T-cell (primary cell): ENCODE measurements at regions not wholly inside any gene's neighbourhood (a gene's known extent, or its start where the extent isn't known, plus 50 kb on each side); places are given as distances from the start of the nearest gene placed in this dataset.

Source experiments
- ATAC-seq, 4 experiments: fragments of 200-7000 bp in 3 of 4; fragments of 150-1000 bp in 1 of 4; cut with Tn5 transposase; replicated peaks in 1 of 4; 1 replicate in 3 of 4; 2 replicates in 1 of 4; pipeline ENCODE4 v1.10.0; 2021; ENCODE audit warnings: moderate library complexity in 3 of 4, mild to moderate bottlenecking in 2 of 4, moderate number of reproducible peaks in 1 of 4
- CTCF ChIA-PET, 2 donors: fragments of 300-600 bp; sonication (Branson Sonifier 250); formaldehyde crosslinking; loops; one replicate each; lab custom pipeline; 2022; ENCODE audit warnings: antibody characterized with exemption in 2 of 2; lab: Charles Lee
- POLR2A ChIA-PET, 2 donors: fragments of 300-600 bp; sonication (Branson Sonifier 250); formaldehyde crosslinking; loops; one replicate each; lab custom pipeline; 2022; ENCODE audit warnings: antibody characterized with exemption in 2 of 2; lab: Charles Lee
- DNase-seq, 35 experiments: peaks; one replicate each; pipeline versions ENCODE4 v3.0.0 to v3.0.0-alpha.2; 2013 to 2023
- H3K27ac ChIP-seq: one replicate; pipeline ENCODE4 v1.5.1; 2013; ENCODE audit warnings: low read length
- H3K27me3 ChIP-seq, 2 experiments: replicated peaks in 1 of 2; 1 replicate in 1 of 2; 2 replicates in 1 of 2; pipeline versions ENCODE4 v1.6.1 to v1.7.0; 2013; ENCODE audit warnings: low read length in 1 of 2, mixed read lengths in 1 of 2; ENCODE audit not compliant: control insufficient read depth in 2 of 2, insufficient read depth in 2 of 2; ENCODE audit errors: extremely low read depth in 1 of 2
- H3K36me3 ChIP-seq, 2 donors: 1 replicate in 1 of 2; 2 replicates in 1 of 2; pipeline versions ENCODE4 v1.6.1 to v1.7.0; 2013; ENCODE audit warnings: low read length in 1 of 2; ENCODE audit not compliant: control insufficient read depth in 2 of 2, insufficient read depth in 1 of 2; ENCODE audit errors: extremely low read depth in 1 of 2
- H3K4me1 ChIP-seq, 2 experiments: 1 replicate in 1 of 2; 2 replicates in 1 of 2; pipeline versions ENCODE4 v1.6.1 to v1.7.0; 2013; ENCODE audit warnings: low read length in 2 of 2, mixed read lengths in 1 of 2; ENCODE audit not compliant: insufficient read depth in 2 of 2, control insufficient read depth in 1 of 2; ENCODE audit errors: extremely low read depth in 1 of 2
- H3K4me3 ChIP-seq, 2 donors: 1 replicate in 1 of 2; 2 replicates in 1 of 2; pipeline versions ENCODE4 v1.5.1 to v1.7.0; 2013; ENCODE audit warnings: mild to moderate bottlenecking in 2 of 2, low read length in 1 of 2, moderate library complexity in 1 of 2; ENCODE audit not compliant: control insufficient read depth in 1 of 2; ENCODE audit errors: extremely low read depth in 1 of 2
- H3K9me3 ChIP-seq: 2 replicates; pipeline ENCODE4 v1.7.0; 2013
- H3K27ac Mint-ChIP-seq, 2 donors: one replicate each; pipeline ENCODE4 v1.8.0; 2020 to 2021; ENCODE audit warnings: mild to moderate bottlenecking in 2 of 2, mixed read lengths in 2 of 2
- H3K27me3 Mint-ChIP-seq, 2 donors: one replicate each; pipeline ENCODE4 v1.8.0; 2021 to 2022; ENCODE audit warnings: mixed read lengths in 2 of 2
- H3K36me3 Mint-ChIP-seq: one replicate; pipeline ENCODE4 v1.8.0; 2021; ENCODE audit warnings: mixed read lengths
- H3K4me1 Mint-ChIP-seq, 3 donors: one replicate each; pipeline ENCODE4 v1.8.0; 2020 to 2022; ENCODE audit warnings: mixed read lengths in 3 of 3, mild to moderate bottlenecking in 1 of 3
- H3K4me3 Mint-ChIP-seq, 3 donors: one replicate each; pipeline ENCODE4 v1.8.0; 2020 to 2022; ENCODE audit warnings: mild to moderate bottlenecking in 3 of 3, mixed read lengths in 3 of 3, moderate library complexity in 3 of 3
- H3K9me3 Mint-ChIP-seq, 3 donors: one replicate each; pipeline ENCODE4 v1.8.0; 2020 to 2022; ENCODE audit warnings: mixed read lengths in 3 of 3
- WGBS: methylation state at CpG from one replicate; pipeline ENCODE4 v1.1.5; 2013; ENCODE audit warnings: missing lambda C conversion rate; ENCODE audit not compliant: insufficient coverage; 5-methylcytosine and 5-hydroxymethylcytosine counted together

- CTCF ChIA-PET: no interaction called here
Observed at GRCh38 chr13:36599641-36600040, 74.2 kb upstream of the SERTM1 start.

GRCh38 chr13:36601186-36601585 lies 72.6 kb upstream of the SERTM1 start:
- no peaks in the 10 kb centered on the region for H3K9me3 ChIP-seq
- peaks cover 0 to 5% of the 10 kb centered on the region in 2 experiments for H3K27me3 ChIP-seq
- ChIA-PET POLR2A (no interaction called here), CTCF (interaction anchor here in 1 of 2 donors (0.5 kb wide), 1 partner anchor 32 kb away, joined by 3 read pairs; no protein-coding TSS in a partner anchor)
- H3K4me3 ChIP-seq: no peak overlapping the region
- no peaks in the 10 kb centered on the region for H3K36me3 ChIP-seq
- H3K4me1 ChIP-seq: no peaks in the 10 kb centered on the region
- no peak overlapping the region for H3K4me3 Mint-ChIP-seq
- H3K9me3 Mint-ChIP-seq: no peaks in the 10 kb centered on the region
- H3K27ac ChIP-seq: no peak overlapping the region
- H3K27me3 Mint-ChIP-seq: peaks cover 6 to 11% of the 10 kb centered on the region in 2 donors
- ATAC-seq: no peak
- H3K27ac Mint-ChIP-seq: no peak overlapping the region
- peaks cover 0 to 5% (median 0%) of the 10 kb centered on the region in 3 donors for H3K4me1 Mint-ChIP-seq
- no peaks in the 10 kb centered on the region for H3K36me3 Mint-ChIP-seq
- no CpG with 5 or more reads among the region's 2 CpGs for WGBS
- no peak for DNase-seq

More at GRCh38 chr13:36599641-36600040, 74.2 kb upstream of the SERTM1 start:
- 32% methylated on average over 2 of the region's 3 CpGs for WGBS
- Mint-ChIP-seq H3K4me1 (peaks cover 0 to 5% (median 0%) of the 10 kb centered on the region in 3 donors), H3K27ac (no peak overlapping the region), H3K4me3 (no peak overlapping the region), H3K9me3 (peaks cover 0 to 2% (median 0%) of the 10 kb centered on the region in 3 donors), H3K27me3 (peaks cover 6 to 11% of the 10 kb centered on the region in 2 donors), H3K36me3 (no peaks in the 10 kb centered on the region)
- Histone ChIP-seq H3K9me3 (no peaks in the 10 kb centered on the region), H3K27me3 (peaks cover 0 to 5% of the 10 kb centered on the region in 2 experiments), H3K36me3 (no peaks in the 10 kb centered on the region), H3K4me1 (no peaks in the 10 kb centered on the region), H3K27ac (no peak overlapping the region), H3K4me3 (no peak overlapping the region)
- ATAC-seq (no peak), DNase-seq (no peak)
- POLR2A ChIA-PET: no interaction called here

GRCh38 chr13:36606060-36606459 lies 67.8 kb upstream of the SERTM1 start:
- Histone ChIP-seq H3K9me3 (no peaks in the 10 kb centered on the region), H3K36me3 (no peaks in the 10 kb centered on the region), H3K4me1 (no peaks in the 10 kb centered on the region), H3K4me3 (no peak overlapping the region), H3K27ac (no peak overlapping the region), H3K27me3 (no peaks in the 10 kb centered on the region)
- Mint-ChIP-seq H3K27me3 (no peaks in the 10 kb centered on the region), H3K36me3 (no peaks in the 10 kb centered on the region), H3K4me1 (no peaks in the 10 kb centered on the region), H3K4me3 (no peak overlapping the region), H3K27ac (no peak overlapping the region), H3K9me3 (no peaks in the 10 kb centered on the region)
- DNase-seq (no peak), ATAC-seq (no peak)
- CTCF ChIA-PET: interaction anchor here in 1 of 2 donors (0.7 kb wide), 1 partner anchor 126 kb away, joined by 3 read pairs; no protein-coding TSS in a partner anchor
- POLR2A ChIA-PET: no interaction called here
- no CpG with 5 or more reads among the region's 2 CpGs for WGBS

- no peak for ATAC-seq
- no peak overlapping the region for H3K4me3 ChIP-seq
- H3K27me3 ChIP-seq: no peaks in the 10 kb centered on the region
- H3K4me1 ChIP-seq: no peaks in the 10 kb centered on the region
- no peaks in the 10 kb centered on the region for H3K36me3 ChIP-seq
- peaks cover 0 to 4% (median 0%) of the 10 kb centered on the region in 3 donors for H3K9me3 Mint-ChIP-seq
- H3K9me3 ChIP-seq: no peaks in the 10 kb centered on the region
- WGBS: no CpG with 5 or more reads among the region's 4 CpGs
- H3K27ac Mint-ChIP-seq: no peak overlapping the region
- CTCF ChIA-PET: no interaction called here
- DNase-seq: no peak
- no peak overlapping the region for H3K4me3 Mint-ChIP-seq
- H3K27ac ChIP-seq: no peak overlapping the region
- H3K27me3 Mint-ChIP-seq: peaks cover 0 to 3% of the 10 kb centered on the region in 2 donors
- POLR2A ChIA-PET: no interaction called here
- no peaks in the 10 kb centered on the region for H3K4me1 Mint-ChIP-seq
- no peaks in the 10 kb centered on the region for H3K36me3 Mint-ChIP-seq
Observed at GRCh38 chr13:36608474-36608873, 65.3 kb upstream of the SERTM1 start.

- WGBS: 83% methylated on average over 1 of the region's 4 CpGs
- no peak overlapping the region for H3K4me3 Mint-ChIP-seq
- no peak overlapping the region for H3K27ac Mint-ChIP-seq
- H3K4me1 ChIP-seq: no peaks in the 10 kb centered on the region
- H3K27me3 Mint-ChIP-seq: peaks cover 0 to 3% of the 10 kb centered on the region in 2 donors
- no peak for DNase-seq
- H3K36me3 Mint-ChIP-seq: no peaks in the 10 kb centered on the region
- H3K27ac ChIP-seq: no peak overlapping the region
- H3K9me3 Mint-ChIP-seq: peaks cover 0 to 10% (median 0%) of the 10 kb centered on the region in 3 donors
- H3K4me3 ChIP-seq: no peak overlapping the region
- ChIA-PET POLR2A (no interaction called here), CTCF (no interaction called here)
- H3K27me3 ChIP-seq: no peaks in the 10 kb centered on the region
- H3K4me1 Mint-ChIP-seq: no peaks in the 10 kb centered on the region
- no peaks in the 10 kb centered on the region for H3K9me3 ChIP-seq
- ATAC-seq: no peak
- no peaks in the 10 kb centered on the region for H3K36me3 ChIP-seq
Observed at GRCh38 chr13:36612230-36612629, 61.6 kb upstream of the SERTM1 start.

GRCh38 chr13:36616706-36617105 lies 57.1 kb upstream of the SERTM1 start:
- Mint-ChIP-seq H3K4me3 (no peak overlapping the region), H3K4me1 (no peaks in the 10 kb centered on the region), H3K9me3 (peaks cover 0 to 17% (median 4%) of the 10 kb centered on the region in 3 donors), H3K36me3 (no peaks in the 10 kb centered on the region), H3K27me3 (peaks cover 0 to 3% of the 10 kb centered on the region in 2 donors), H3K27ac (no peak overlapping the region)
- no CpG with 5 or more reads among the region's 1 CpG for WGBS
- no peak for DNase-seq
- no peaks in the 10 kb centered on the region for H3K27me3 ChIP-seq
- POLR2A ChIA-PET: no interaction called here
- no peaks in the 10 kb centered on the region for H3K9me3 ChIP-seq
- no peak overlapping the region for H3K4me3 ChIP-seq
- ATAC-seq: no peak
- H3K4me1 ChIP-seq: no peaks in the 10 kb centered on the region
- H3K27ac ChIP-seq: no peak overlapping the region
- H3K36me3 ChIP-seq: no peaks in the 10 kb centered on the region
- CTCF ChIA-PET: no interaction called here

- POLR2A ChIA-PET: no interaction called here
- H3K9me3 Mint-ChIP-seq: peaks cover 0 to 11% (median 4%) of the 10 kb centered on the region in 3 donors
- ATAC-seq: no peak
- no peak overlapping the region for H3K27ac Mint-ChIP-seq
- Histone ChIP-seq H3K4me1 (no peaks in the 10 kb centered on the region), H3K9me3 (no peaks in the 10 kb centered on the region), H3K27ac (no peak overlapping the region), H3K36me3 (no peaks in the 10 kb centered on the region), H3K27me3 (no peaks in the 10 kb centered on the region), H3K4me3 (no peak overlapping the region)
- H3K27me3 Mint-ChIP-seq: no peaks in the 10 kb centered on the region
- no peak for DNase-seq
- CTCF ChIA-PET: no interaction called here
- H3K4me1 Mint-ChIP-seq: no peaks in the 10 kb centered on the region
- H3K4me3 Mint-ChIP-seq: no peak overlapping the region
- H3K36me3 Mint-ChIP-seq: no peaks in the 10 kb centered on the region
- no CpG with 5 or more reads among the region's 3 CpGs for WGBS
Observed at GRCh38 chr13:36619535-36619934, 54.3 kb upstream of the SERTM1 start.
